ENCODE measurements at regions not wholly inside any gene's neighbourhood (a gene's known extent, or its start where the extent isn't known, plus 50 kb on each side); places are given as distances from the start of the nearest gene placed in this dataset.

GRCh38 chr1:25054526-25055323 lies 124.6 kb upstream of the RUNX3 start:
- no peaks in the 10 kb centered on the region for H3K36me3 ChIP-seq
- WGBS, 2 donors: 49 to 57% methylated on average over 14 to 15 of the region's 15 CpGs
- no peak for TF ChIP-seq POLR2A (IDR thresholded peaks at IDR 0.05)
- TF ChIP-seq, protein P1, sequence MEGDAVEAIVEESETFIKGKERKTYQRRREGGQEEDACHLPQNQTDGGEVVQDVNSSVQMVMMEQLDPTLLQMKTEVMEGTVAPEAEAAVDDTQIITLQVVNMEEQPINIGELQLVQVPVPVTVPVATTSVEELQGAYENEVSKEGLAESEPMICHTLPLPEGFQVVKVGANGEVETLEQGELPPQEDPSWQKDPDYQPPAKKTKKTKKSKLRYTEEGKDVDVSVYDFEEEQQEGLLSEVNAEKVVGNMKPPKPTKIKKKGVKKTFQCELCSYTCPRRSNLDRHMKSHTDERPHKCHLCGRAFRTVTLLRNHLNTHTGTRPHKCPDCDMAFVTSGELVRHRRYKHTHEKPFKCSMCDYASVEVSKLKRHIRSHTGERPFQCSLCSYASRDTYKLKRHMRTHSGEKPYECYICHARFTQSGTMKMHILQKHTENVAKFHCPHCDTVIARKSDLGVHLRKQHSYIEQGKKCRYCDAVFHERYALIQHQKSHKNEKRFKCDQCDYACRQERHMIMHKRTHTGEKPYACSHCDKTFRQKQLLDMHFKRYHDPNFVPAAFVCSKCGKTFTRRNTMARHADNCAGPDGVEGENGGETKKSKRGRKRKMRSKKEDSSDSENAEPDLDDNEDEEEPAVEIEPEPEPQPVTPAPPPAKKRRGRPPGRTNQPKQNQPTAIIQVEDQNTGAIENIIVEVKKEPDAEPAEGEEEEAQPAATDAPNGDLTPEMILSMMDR (IDR thresholded peaks at IDR 0.05): no peak
- H3K4me1 ChIP-seq: no peaks in the 10 kb centered on the region
- intact Hi-C loops (cut with DNase I): no loop called here
- H3K4me3 ChIP-seq (replicated peaks in 1 of 3): no peak overlapping the region
- H3K9me3 ChIP-seq: no peaks in the 10 kb centered on the region
- no peaks in the 10 kb centered on the region for H3K27me3 ChIP-seq
- no peak for DNase-seq
- H3K27ac ChIP-seq: no peak overlapping the region

- WGBS, 2 donors: 70% methylated on average over 11 to 12 of the region's 12 CpGs
- no peak for TF ChIP-seq POLR2A (IDR thresholded peaks at IDR 0.05)
- TF ChIP-seq, protein P1 (IDR thresholded peaks at IDR 0.05): no peak
Observed at GRCh38 chr1:25053576-25054250, 123.6 kb upstream of the RUNX3 start.

DNA sequence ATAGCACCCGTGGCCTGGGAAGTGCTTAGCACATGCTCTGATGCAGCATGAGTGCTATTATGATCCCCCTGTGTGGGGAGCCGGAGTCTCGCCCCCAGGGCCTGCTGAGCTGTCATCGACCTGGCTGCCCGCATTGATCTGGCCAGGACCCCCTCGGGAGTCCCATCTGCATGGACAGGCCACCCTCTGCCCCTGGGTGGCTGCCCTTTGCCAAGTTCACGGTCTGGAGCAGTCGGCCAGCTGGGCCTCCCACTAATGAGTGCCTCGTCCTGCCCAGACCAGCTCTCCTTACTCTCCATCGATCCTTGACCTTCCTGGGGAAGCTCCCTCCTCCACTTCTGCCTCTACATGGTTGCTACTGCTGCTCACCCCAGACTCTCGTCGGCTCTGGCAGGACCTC lies 121.8 kb upstream of the RUNX3 start:
- Histone ChIP-seq H3K4me3 (replicated peaks in 1 of 3) (no peak overlapping the region), H3K36me3 (no peaks in the 10 kb centered on the region), H3K4me1 (no peaks in the 10 kb centered on the region), H3K27me3 (no peaks in the 10 kb centered on the region), H3K9me3 (no peaks in the 10 kb centered on the region), H3K27ac (no peak overlapping the region)
- TF ChIP-seq POLR2A (IDR thresholded peaks at IDR 0.05): no peak
- TF ChIP-seq, protein P1 (IDR thresholded peaks at IDR 0.05): no peak
- 59 to 62% methylated on average over 10 to 12 of the region's 12 CpGs for WGBS, 2 donors
- intact Hi-C loops (cut with DNase I): no loop called here
- no peak for DNase-seq

More at GRCh38 chr1:25053576-25054250, 123.6 kb upstream of the RUNX3 start:
- intact Hi-C loops (cut with DNase I): no loop called here
- no peaks in the 10 kb centered on the region for H3K4me1 ChIP-seq
- H3K9me3 ChIP-seq: no peaks in the 10 kb centered on the region
- H3K4me3 ChIP-seq (replicated peaks in 1 of 3): no peak overlapping the region
- no peaks in the 10 kb centered on the region for H3K36me3 ChIP-seq
- no peak for DNase-seq
- no peaks in the 10 kb centered on the region for H3K27me3 ChIP-seq
- no peak overlapping the region for H3K27ac ChIP-seq

GRCh38 chr1:25051504-25051903 lies 121.4 kb upstream of the RUNX3 start:
- WGBS, 2 donors: 82 to 85% methylated on average over 6 of the region's 6 CpGs
- no peak for DNase-seq
- intact Hi-C loops (cut with DNase I): no loop called here
- H3K4me1 ChIP-seq: no peaks in the 10 kb centered on the region
- H3K27me3 ChIP-seq: no peaks in the 10 kb centered on the region
- TF ChIP-seq, protein P1 (IDR thresholded peaks at IDR 0.05): no peak
- no peak for TF ChIP-seq POLR2A (IDR thresholded peaks at IDR 0.05)
- H3K4me3 ChIP-seq (replicated peaks in 1 of 3): no peak overlapping the region
- H3K27ac ChIP-seq: no peak overlapping the region
- no peaks in the 10 kb centered on the region for H3K36me3 ChIP-seq
- H3K9me3 ChIP-seq: no peaks in the 10 kb centered on the region

- intact Hi-C loops (cut with DNase I): no loop called here
Observed at GRCh38 chr1:25050165-25050564, 120.1 kb upstream of the RUNX3 start.

More at GRCh38 chr1:25050165-25050564, 120.1 kb upstream of the RUNX3 start:
- H3K27me3 ChIP-seq: no peaks in the 10 kb centered on the region
- TF ChIP-seq POLR2A (IDR thresholded peaks at IDR 0.05): no peak
- TF ChIP-seq, protein P1 (IDR thresholded peaks at IDR 0.05): no peak
- no peaks in the 10 kb centered on the region for H3K36me3 ChIP-seq
- WGBS, 2 donors: 88 to 90% methylated on average over 8 of the region's 8 CpGs
- H3K4me3 ChIP-seq (replicated peaks in 1 of 3): no peak overlapping the region
- no peak for DNase-seq
- no peak overlapping the region for H3K27ac ChIP-seq
- no peaks in the 10 kb centered on the region for H3K9me3 ChIP-seq
- no peaks in the 10 kb centered on the region for H3K4me1 ChIP-seq

Data from thyroid gland (tissue), 4 donors.